Smooth muscle cell (in vitro differentiated cells): ENCODE measurements at regions not wholly inside any gene's neighbourhood (a gene's known extent, or its start where the extent isn't known, plus 50 kb on each side); places are given as distances from the start of the nearest gene placed in this dataset. TPM values are rescaled to one million over a fixed set of nuclear protein-coding genes. Genes with fewer than 3 reads are reported as not detected.
"Not testable (repeated sequence)": the region's sequence is repeated elsewhere in the genome, so short reads cannot be mapped to it uniquely, and the experiment has no call there.

Experiments
- DNase-seq: peaks from one replicate; lab custom pipeline; 2025; ENCODE audit not compliant: unreplicated experiment; lab: John Stamatoyannopoulos, UW
- H2AFZ ChIP-seq: fragments of 200-600 bp; sonication (generic); 2 replicates; pipeline ENCODE4 v1.6.0; 2016; ENCODE audit warnings: antibody characterized with exemption, low read depth, mild to moderate bottlenecking
- H3F3A ChIP-seq: fragments of 200-600 bp; sonication (generic); 2 replicates; pipeline ENCODE4 v1.6.0; 2017; ENCODE audit warnings: antibody characterized with exemption, low read depth
- H3K27ac ChIP-seq: fragments of 200-600 bp; sonication (generic); 2 replicates; pipeline ENCODE4 v1.5.1; 2016; ENCODE audit warnings: low read depth, mild to moderate bottlenecking
- H3K27me3 ChIP-seq: fragments of 200-600 bp; sonication (generic); 2 replicates; pipeline ENCODE4 v1.6.1; 2016; ENCODE audit warnings: low read depth, mild to moderate bottlenecking
- H3K36me3 ChIP-seq: fragments of 200-600 bp; sonication (generic); 2 replicates; pipeline ENCODE4 v1.5.1; 2016; ENCODE audit warnings: low read depth
- H3K4me1 ChIP-seq: fragments of 200-600 bp; sonication (generic); 2 replicates; pipeline ENCODE4 v1.5.1; 2016; ENCODE audit warnings: low read depth
- H3K4me2 ChIP-seq: fragments of 200-600 bp; sonication (generic); 2 replicates; pipeline ENCODE4 v1.6.0; 2016; ENCODE audit warnings: mild to moderate bottlenecking
- H3K4me3 ChIP-seq: fragments of 200-600 bp; sonication (generic); 2 replicates; pipeline ENCODE4 v1.5.1; 2016; ENCODE audit warnings: mild to moderate bottlenecking
- H3K79me2 ChIP-seq: fragments of 200-600 bp; sonication (generic); 2 replicates; pipeline ENCODE4 v1.6.0; 2016; ENCODE audit warnings: low read depth, mild to moderate bottlenecking
- H3K9ac ChIP-seq: fragments of 200-600 bp; sonication (generic); 2 replicates; pipeline ENCODE4 v1.6.0; 2016; ENCODE audit warnings: low read depth
- H3K9me3 ChIP-seq: fragments of 200-600 bp; sonication (generic); replicated peaks from 2 replicates; pipeline ENCODE4 v1.5.1; 2016; ENCODE audit warnings: low read depth
- H4K20me1 ChIP-seq: fragments of 200-600 bp; sonication (generic); 2 replicates; pipeline ENCODE4 v1.6.0; 2016; ENCODE audit warnings: low read depth
- WGBS: methylation state at CpG from one replicate; pipeline ENCODE4 v1.1.7; 2016; ENCODE audit warnings: low lambda C conversion rate; 5-methylcytosine and 5-hydroxymethylcytosine counted together
- small RNA-seq: library from RNA; depleted of rRNA; stranded (forward); fragments of <200 nt; gene quantifications from one replicate; pipeline ENCODE3, GENCODE V24; 2014
- TF ChIP-seq, protein P1 (sequence below): fragments of 200-600 bp; sonication (generic); IDR thresholded peaks from 2 replicates; pipeline ENCODE4 v1.5.1; 2017; ENCODE audit warnings: borderline replicate concordance, mild to moderate bottlenecking, antibody characterized with exemption; ENCODE audit not compliant: insufficient read depth, poor library complexity, severe bottlenecking

DNA sequence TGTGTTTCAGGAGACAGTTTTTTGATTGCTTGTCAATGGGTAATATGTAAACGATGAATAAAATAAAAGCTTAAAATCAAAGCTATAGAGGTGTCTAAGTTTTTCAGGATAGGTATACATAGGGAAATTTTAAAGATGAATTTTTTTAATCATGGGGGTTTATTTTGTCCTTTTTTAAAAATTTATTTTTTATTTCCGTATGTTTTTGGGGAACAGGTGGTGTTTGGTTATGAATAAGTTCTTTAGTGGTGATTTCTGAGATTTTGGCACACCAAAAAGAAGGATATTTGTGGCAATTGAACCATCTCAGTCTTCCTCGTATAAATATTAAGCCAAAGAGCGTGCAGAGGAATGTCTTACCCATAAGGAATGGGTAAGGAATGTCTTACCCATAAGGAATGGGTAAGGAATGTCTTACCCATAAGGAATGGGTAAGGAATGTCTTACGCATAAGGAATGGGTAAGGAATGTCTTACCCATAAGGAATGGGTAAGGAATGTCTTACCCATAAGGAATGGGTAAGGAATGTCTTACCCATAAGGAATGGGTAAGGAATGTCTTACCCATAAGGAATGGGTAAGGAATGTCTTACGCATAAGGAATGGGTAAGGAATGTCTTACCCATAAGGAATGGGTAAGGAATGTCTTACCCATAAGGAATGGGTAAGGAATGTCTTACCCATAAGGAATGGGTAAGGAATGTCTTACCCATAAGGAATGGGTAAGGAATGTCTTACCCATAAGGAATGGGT lies 53.5 kb upstream of the PLCB4 start:
- not testable (repeated sequence) for H3K36me3 ChIP-seq, H4K20me1 ChIP-seq, H3F3A ChIP-seq, H2AFZ ChIP-seq, H3K27ac ChIP-seq, H3K27me3 ChIP-seq, H3K4me3 ChIP-seq, H3K9me3 ChIP-seq, H3K79me2 ChIP-seq, H3K4me2 ChIP-seq, DNase-seq, H3K9ac ChIP-seq
- peaks cover 13% of the 10 kb centered on the region for H3K4me1 ChIP-seq
- 71% methylated on average over 5 of the region's 6 CpGs for WGBS

- Histone ChIP-seq H3K4me2 (no peak overlapping the region), H3K79me2 (no peaks in the 10 kb centered on the region)
These were observed 52.9 kb upstream of the PLCB4 start for GRCh38 chr20:9015984-9016324.

DNA sequence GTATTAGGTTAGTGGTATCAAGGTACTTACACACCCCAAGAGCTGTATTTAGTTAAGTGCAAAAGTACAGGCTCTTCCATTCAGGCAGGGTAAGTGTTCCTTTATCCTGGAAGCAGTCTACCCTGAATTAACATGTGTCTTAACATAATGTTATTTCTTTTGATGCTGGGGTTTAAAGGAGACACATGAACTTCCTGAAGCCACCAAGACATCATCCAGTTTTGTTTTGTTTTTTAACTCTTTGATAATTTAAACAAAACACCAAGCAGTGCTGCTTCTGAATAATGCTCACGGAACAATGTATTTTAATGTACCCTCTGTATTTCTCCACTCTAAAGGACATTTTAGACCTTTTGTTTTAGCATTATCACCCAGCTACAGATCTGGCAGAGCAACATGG lies 50.5 kb upstream of the PLCB4 start:
- Histone ChIP-seq H3K4me2 (no peak overlapping the region), H3K27me3 (no peaks in the 10 kb centered on the region), H3K36me3 (no peaks in the 10 kb centered on the region), H3F3A (no peaks in the 10 kb centered on the region), H3K9me3 (no peaks in the 10 kb centered on the region), H3K4me3 (no peak overlapping the region), H3K27ac (no peak overlapping the region), H3K4me1 (peaks cover 16% of the 10 kb centered on the region), H3K79me2 (no peaks in the 10 kb centered on the region), H4K20me1 (no peaks in the 10 kb centered on the region), H3K9ac (no peak overlapping the region), H2AFZ (no peak overlapping the region)
- DNase-seq: no peak
- TF ChIP-seq, protein P1, sequence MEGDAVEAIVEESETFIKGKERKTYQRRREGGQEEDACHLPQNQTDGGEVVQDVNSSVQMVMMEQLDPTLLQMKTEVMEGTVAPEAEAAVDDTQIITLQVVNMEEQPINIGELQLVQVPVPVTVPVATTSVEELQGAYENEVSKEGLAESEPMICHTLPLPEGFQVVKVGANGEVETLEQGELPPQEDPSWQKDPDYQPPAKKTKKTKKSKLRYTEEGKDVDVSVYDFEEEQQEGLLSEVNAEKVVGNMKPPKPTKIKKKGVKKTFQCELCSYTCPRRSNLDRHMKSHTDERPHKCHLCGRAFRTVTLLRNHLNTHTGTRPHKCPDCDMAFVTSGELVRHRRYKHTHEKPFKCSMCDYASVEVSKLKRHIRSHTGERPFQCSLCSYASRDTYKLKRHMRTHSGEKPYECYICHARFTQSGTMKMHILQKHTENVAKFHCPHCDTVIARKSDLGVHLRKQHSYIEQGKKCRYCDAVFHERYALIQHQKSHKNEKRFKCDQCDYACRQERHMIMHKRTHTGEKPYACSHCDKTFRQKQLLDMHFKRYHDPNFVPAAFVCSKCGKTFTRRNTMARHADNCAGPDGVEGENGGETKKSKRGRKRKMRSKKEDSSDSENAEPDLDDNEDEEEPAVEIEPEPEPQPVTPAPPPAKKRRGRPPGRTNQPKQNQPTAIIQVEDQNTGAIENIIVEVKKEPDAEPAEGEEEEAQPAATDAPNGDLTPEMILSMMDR: no peak
- 100% methylated on average over 1 of the region's 1 CpG for WGBS

More at GRCh38 chr20:9015984-9016324, 52.9 kb upstream of the PLCB4 start:
- TF ChIP-seq, protein P1: no peak
- no peaks in the 10 kb centered on the region for H3F3A ChIP-seq
- no peak overlapping the region for H3K9ac ChIP-seq
- H2AFZ ChIP-seq: no peak overlapping the region
- H4K20me1 ChIP-seq: no peaks in the 10 kb centered on the region
- H3K27me3 ChIP-seq: no peaks in the 10 kb centered on the region
- 100% methylated on average over 1 of the region's 1 CpG for WGBS
- no peaks in the 10 kb centered on the region for H3K36me3 ChIP-seq
- H3K9me3 ChIP-seq: no peaks in the 10 kb centered on the region
- peaks cover 13% of the 10 kb centered on the region for H3K4me1 ChIP-seq
- DNase-seq: no peak
- no peak overlapping the region for H3K27ac ChIP-seq
- H3K4me3 ChIP-seq: no peak overlapping the region

Small RNA genes in the stretch of these regions (small RNA-seq; reads per million reads assigned to genes)
- not detected for gene RF00017
